Amniotic epithelial cell (primary cell): ENCODE measurements at regions not wholly inside any gene's neighbourhood (a gene's known extent, or its start where the extent isn't known, plus 50 kb on each side); places are given as distances from the start of the nearest gene placed in this dataset.

Experiments used
- DNase-seq: peaks from one replicate; pipeline ENCODE4 v3.0.0-alpha.2; 2010; ENCODE audit warnings: low read depth

DNA sequence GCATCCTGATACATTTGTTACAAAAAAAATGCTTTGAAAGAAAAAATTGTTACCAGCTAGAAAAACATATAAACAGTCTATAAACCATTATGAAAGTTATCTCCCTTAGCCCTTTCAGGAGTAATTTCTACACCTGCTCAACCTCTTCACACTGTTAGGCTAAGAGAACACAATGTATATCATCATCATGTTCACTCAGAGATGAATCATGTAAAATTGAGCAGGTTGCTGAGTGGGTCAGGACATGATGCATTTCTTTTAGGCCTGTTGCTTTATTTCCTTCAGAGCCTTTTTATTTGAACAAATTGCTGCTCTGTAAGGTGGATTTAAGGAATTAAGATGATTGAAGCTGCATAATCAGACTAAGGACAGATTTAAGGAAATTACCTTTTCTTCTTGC is 531.3 kb upstream of the MAN1A1 start:
- no peak for DNase-seq

DNA sequence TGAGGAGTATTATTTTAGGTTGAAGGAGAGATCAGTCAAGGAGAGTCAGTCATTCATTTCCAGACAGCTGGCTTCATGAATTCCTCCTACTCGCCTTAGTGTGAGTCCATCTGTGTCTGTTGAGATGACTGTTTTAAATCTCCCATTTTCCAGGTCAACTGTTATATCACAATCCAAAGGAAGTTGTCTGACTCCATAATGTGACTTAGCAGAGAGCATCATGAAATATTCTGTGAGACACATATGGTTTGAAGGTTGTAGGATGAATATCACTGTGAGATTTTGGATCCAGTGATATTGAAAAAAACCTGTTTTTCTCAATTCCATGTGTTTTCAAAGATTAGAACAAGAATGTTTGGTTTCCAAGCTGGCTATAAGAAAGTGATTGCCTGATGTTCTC is 530.2 kb upstream of the MAN1A1 start:
- DNase-seq: no peak

- DNase-seq: no peak
Measured at GRCh38 chr6:119874381-119874780, 524.8 kb upstream of the MAN1A1 start.

- DNase-seq: no peak
Measured at GRCh38 chr6:119873107-119873506, 523.5 kb upstream of the MAN1A1 start.

DNA sequence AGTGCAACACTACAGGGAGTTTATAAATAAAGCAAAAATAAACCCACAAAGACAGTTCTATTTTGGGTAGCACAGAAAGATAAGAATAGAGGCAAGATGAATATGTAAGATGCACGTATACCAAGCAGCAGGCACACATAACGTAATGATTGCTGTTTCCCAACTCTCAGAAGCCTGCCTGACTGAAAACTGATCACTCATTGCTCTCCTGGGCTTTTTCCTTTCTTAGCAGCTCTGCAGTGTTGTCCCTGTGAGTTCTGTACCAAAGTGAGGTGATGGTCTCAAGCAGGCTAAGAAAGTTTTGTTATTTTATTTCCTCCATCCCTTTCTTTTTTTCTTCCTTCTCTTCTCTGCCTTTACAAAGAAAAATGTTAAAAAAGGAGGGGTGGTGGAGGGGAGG is 522.0 kb upstream of the MAN1A1 start:
- DNase-seq: peak; percentile 3

- DNase-seq: no peak
Measured at GRCh38 chr6:119865466-119866350, 516.1 kb upstream of the MAN1A1 start.

DNA sequence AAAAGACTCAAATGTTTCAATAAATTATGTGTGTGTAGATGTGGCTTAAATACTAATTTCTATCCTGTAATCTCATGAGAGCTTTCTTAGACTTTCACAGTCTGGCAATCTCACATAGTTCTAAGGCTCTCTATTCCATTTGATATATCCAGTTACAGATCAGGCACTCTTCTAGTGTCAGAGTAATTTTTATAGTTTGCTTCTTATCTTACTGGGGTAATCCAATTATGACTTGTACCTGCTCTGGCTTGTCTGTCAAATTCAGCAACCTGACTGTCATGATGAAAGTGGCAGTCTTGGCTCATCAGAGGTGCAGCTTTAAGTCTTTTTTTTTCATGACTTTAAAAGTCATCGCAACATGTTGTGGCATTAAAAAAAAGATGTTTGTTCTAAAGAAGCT is 513.2 kb upstream of the MAN1A1 start:
- DNase-seq: no peak

DNA sequence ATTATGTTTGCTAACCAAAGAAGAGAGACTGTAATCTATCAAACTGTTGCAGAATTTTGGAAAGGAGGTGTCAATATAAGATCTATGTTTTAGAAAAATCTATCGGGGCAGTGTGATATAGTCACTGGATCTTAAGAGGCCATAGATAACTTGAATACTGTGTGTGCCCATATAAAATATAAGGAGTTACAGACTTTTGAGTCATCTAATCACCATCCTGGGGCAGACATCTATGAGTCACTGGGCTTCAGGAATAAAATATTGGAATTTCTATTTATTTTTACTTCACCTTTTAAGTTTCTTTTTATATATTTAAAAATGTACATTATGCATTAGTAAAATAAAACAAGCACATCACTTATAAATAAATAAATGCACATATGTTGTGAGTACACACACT is 509.3 kb upstream of the MAN1A1 start:
- DNase-seq: peak; percentile 9

DNA sequence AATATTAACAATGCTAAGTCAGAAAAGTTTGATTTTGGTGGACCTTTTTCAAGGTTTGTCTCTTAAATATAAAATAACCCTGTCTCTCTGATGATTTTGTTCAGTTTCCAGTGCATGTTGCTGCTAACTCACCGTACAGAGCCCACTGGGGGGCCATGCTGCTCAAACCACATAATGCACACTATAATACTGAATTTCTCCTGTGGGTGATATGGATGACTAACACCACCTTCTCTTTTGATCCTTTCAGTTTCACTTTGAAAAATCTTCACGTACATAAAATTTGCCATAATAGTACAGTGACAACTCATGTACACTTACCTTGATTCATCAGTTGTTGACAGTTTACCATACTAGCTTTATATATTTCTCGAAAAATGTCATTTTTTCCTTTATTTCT is 506.6 kb upstream of the MAN1A1 start:
- DNase-seq: no peak

GRCh38 chr6:119848696-119849095 is 499.1 kb upstream of the MAN1A1 start:
- no peak for DNase-seq

DNA sequence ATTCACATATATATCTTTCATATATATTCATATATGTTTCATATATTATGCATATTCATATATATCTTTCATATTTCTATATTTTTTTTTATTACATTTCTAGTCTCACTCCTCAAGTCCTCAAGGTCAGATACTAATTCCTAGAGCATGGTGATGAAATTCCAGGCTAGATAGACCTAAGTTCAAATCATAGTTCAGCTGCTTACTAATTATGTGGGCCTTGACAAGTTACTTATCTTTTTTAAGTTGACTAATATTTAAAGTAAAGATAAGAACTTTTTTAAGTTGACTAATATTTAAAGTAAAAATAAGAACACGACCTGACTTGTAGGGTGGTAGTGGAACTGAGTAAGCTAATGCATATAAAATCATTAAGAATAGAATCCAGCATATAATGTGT is 495.6 kb upstream of the MAN1A1 start:
- peak; percentile 57 for DNase-seq

GRCh38 chr6:119844387-119844786 is 494.8 kb upstream of the MAN1A1 start:
- DNase-seq: no peak

DNA sequence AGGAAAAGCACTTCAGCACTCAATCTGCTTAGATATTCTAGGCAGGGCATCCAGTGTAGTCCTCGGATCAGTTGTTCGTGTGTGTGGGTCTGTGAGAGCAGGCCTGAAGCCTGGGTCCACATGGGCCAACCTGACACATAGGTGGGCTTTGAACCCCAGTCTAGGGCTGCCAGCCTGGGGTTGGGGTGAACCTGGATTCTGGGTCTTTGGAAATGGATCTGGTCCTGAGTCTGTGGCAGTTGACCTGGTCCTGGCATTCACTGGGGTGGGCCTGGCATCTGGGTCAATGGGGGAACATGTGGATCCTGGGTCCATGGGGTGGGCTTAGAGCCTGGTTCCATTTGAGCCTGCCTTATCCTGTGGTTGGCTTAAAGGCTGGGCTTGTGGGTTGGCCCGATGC is 492.6 kb upstream of the MAN1A1 start:
- no peak for DNase-seq

DNA sequence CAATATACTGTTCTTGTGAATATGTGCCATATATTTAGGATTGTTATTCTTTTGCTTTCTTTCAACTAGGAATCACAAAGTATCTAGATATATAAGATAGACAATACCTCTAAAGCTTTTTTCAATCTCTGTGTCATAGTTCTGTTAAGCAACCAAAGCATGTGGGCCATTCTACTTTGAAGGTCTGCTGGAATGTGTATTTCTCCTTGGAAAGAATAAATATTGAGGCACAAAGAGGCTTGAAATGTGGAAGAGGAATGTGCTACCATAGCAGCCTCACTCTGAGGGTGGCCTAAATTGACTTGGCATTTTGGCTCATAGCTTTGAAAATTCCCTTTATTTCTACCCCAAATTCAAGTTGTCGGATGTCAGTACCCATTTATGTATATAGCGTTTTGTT is 488.5 kb upstream of the MAN1A1 start:
- DNase-seq: no peak

DNA sequence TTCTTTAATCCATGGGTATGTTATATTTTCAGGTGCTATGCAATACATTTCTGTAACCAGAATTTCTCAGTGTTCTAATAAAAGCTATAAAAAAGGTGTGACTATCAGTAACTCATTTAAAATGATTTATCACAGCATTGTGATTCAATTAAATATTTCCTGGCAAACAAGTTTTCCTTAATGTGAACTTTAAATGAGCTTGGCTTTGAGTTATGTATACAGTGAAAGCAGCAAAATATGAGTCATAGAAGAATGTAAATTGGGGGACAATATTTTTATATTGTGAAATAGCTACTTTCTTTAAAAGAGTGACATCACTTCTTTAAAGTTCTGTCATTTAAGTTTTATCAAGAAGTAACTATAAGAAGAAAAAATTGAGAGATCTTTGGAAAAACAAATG is 484.9 kb upstream of the MAN1A1 start:
- no peak for DNase-seq

- no peak for DNase-seq
Measured at GRCh38 chr6:119832411-119832810, 482.9 kb upstream of the MAN1A1 start.

- DNase-seq: no peak
Measured at GRCh38 chr6:119830494-119831295, 481.1 kb upstream of the MAN1A1 start.

DNA sequence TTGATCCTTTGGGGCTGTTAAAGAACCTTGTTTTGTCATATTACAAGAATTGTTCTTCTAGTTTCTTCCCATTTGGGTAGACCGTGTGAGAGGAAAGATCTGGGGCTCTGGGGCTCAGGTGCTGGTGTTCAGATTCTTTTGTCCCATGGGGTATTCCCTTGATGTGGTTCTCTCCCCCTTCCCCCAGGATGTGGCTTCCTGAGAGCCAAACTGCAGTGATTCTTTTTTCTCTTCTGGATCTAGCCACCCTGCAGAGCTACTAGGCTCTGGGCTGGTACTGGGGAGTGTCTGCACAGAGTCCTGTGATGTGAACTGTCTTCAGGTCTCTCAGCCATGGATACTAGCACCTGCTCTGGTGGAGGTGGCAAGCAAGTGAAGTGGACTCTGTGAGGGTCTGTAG is 480.5 kb upstream of the MAN1A1 start:
- no peak for DNase-seq

DNA sequence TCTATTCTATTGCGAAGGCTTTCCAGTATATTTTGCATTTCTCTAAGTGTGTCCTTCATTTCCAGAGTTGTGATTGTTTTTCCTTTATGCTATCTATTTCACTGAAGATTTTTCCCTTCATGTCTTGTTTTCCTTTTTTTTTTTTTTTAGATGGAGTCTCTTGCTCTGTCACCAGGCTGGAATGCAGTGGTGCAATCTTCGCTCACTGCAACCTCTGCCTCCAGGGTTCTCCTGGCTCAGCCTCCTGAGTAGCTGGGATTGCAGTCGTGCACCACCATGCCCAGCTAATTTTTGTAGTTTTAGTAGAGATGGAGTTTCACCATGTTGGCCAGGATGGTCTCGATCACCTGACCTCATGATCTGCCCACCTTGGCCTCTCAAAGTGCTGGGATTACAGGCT is 479.9 kb upstream of the MAN1A1 start:
- peak; percentile 39 for DNase-seq

DNA sequence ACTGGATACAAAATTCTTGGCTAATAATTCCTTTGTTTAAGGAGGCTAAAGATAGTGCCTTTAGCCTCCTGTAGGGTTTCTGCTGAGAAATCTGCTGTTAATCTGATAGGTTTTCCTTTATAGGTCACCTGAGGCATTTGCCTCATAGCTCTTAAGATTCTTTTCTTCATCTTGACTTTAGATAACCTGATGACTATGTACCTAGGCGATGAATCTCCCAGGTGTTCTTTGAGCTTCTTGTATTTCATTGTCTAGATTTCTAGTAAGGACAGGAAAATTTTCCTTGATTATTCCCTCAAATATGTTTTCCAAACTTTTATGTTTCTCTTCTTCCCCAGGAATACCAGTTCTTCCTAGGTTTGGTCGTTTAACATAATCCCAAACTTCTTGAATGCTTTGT is 479.4 kb upstream of the MAN1A1 start:
- DNase-seq: no peak

- no peak for DNase-seq
Measured at GRCh38 chr6:119821380-119821779, 471.8 kb upstream of the MAN1A1 start.

GRCh38 chr6:119818876-119819275 is 469.3 kb upstream of the MAN1A1 start:
- DNase-seq: no peak

DNA sequence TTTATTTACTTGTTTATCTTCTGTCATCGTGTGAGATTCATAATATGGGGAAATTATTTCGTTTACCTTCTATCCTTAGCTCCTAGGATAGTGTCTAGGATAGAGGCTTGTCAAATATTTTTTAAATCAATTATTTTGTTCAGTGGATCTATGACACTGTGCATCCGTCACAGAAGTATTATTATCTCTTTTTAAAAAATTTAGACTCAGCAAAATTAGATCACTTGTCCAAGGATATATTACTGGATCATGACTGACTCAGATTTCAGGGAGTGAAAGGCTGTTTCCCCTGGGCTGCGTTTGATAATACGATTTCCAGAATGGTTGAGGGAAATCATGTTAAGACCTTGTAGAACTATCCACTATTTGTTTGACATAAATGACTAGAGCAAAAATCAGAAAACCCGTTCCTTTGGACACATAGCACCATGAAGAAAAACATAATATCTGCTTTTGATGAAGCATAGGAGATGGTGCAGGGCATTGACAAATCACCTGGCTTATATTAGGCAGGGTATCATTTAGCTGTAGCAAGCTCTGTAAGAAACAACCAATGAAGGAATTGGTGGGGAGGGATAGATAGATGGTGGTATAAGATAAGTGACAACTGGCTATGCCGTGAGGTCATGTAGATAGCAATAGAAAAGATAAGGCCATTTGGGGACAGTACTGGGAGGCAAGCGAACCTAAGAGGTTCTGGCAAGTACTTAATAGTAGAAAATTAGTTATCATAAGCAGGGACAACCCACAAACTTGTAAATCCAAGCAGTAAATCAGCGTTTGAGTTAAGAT is 465.2 kb upstream of the MAN1A1 start:
- no peak for DNase-seq
